Transverse colon (tissue), 4 donors: ENCODE measurements at regions not wholly inside any gene's neighbourhood (a gene's known extent, or its start where the extent isn't known, plus 50 kb on each side); places are given as distances from the start of the nearest gene placed in this dataset.

Source experiments
- DNase-seq: peaks from one replicate; pipeline ENCODE4 v3.0.0-alpha.2; 2019
- H3K27ac ChIP-seq, 4 donors: fragments of 200-600 bp; sonication (generic); 2 replicates each; pipeline ENCODE4 v1.5.1; 2016 to 2018; ENCODE audit warnings: inconsistent platforms in 4 of 4
- H3K27me3 ChIP-seq: fragments of 200-600 bp; sonication (generic); 2 replicates; pipeline ENCODE4 v1.5.1; 2017; ENCODE audit warnings: inconsistent platforms
- H3K36me3 ChIP-seq, 4 donors: fragments of 200-600 bp; sonication (generic); 2 replicates each; pipeline ENCODE4 v1.5.1; 2017 to 2019; ENCODE audit warnings: inconsistent platforms in 4 of 4
- H3K4me1 ChIP-seq, 4 donors: fragments of 200-600 bp; sonication (generic); 2 replicates each; pipeline ENCODE4 v1.5.1; 2017 to 2020; ENCODE audit warnings: inconsistent platforms in 4 of 4
- H3K4me3 ChIP-seq, 4 donors: fragments of 200-600 bp; sonication (generic); 1 replicate in 1 of 4; 2 replicates in 3 of 4; pipeline versions ENCODE4 v1.5.1 to v1.6.1; 2017 to 2019; ENCODE audit warnings: inconsistent platforms in 4 of 4
- H3K9me3 ChIP-seq, 2 donors: fragments of 200-600 bp; sonication (generic); 2 replicates each; pipeline ENCODE4 v1.5.1; 2017 to 2019; ENCODE audit warnings: inconsistent platforms in 2 of 2
- EP300 ChIP-seq: sonication (generic); formaldehyde crosslinking; IDR thresholded peaks from one replicate; pipeline ENCODE4 v1.6.1; 2017; ENCODE audit warnings: antibody characterized with exemption, low read depth
- POLR2A ChIP-seq: fragments of 450-650 bp; IDR thresholded peaks from one replicate; pipeline ENCODE4 v1.6.1; 2016; ENCODE audit warnings: antibody characterized with exemption, mild to moderate bottlenecking, moderate library complexity
- POLR2AphosphoS5 ChIP-seq, 3 donors: sonication (generic); formaldehyde crosslinking; IDR thresholded peaks; one replicate each; pipeline ENCODE4 v1.6.1; 2016; ENCODE audit warnings: antibody characterized with exemption in 3 of 3
- WGBS, 2 donors: methylation state at CpG; one replicate each; pipeline ENCODE4 v1.1.5; 2018; ENCODE audit warnings: low coverage in 1 of 2; 5-methylcytosine and 5-hydroxymethylcytosine counted together
- in situ Hi-C, 4 donors: fragments of 200-750 bp; cut with MboI; loops; one replicate each; pipeline versions ENCODE4 v1.15.0 to v1.15.1; 2017; ENCODE audit warnings: low sequenced_read_pairs in 3 of 4, low pct_ligation_motif_present in 1 of 4, low pct_unique_long_range_greater_than_20kb in 1 of 4
- intact Hi-C: fragments of 100-400 bp; cut with DNase I; formaldehyde crosslinking; loops from one replicate; pipeline ENCODE4 v1.15.1; 2023; ENCODE audit warnings: low total_unique reads
- TF ChIP-seq, protein P1 (sequence below), 5 experiments: fragments of 200-600 bp in 3 of 5; fragments of 450-650 bp in 2 of 5; sonication (generic) in 3 of 5; IDR thresholded peaks; 1 replicate in 2 of 5; 2 replicates in 3 of 5; pipeline ENCODE4 v1.5.1; 2016 to 2017; ENCODE audit warnings: antibody characterized with exemption in 5 of 5, inconsistent platforms in 3 of 5, mild to moderate bottlenecking in 2 of 5, moderate library complexity in 1 of 5

GRCh38 chr6:145139140-145139850 lies 596.0 kb downstream of the EPM2A start:
- Histone ChIP-seq H3K4me3 (no peak overlapping the region), H3K9me3 (no peaks in the 10 kb centered on the region), H3K27me3 (no peaks in the 10 kb centered on the region), H3K36me3 (no peaks in the 10 kb centered on the region), H3K27ac (no peak overlapping the region), H3K4me1 (no peaks in the 10 kb centered on the region)
- intact Hi-C loops: no loop called here
- in situ Hi-C loops: no loop called here
- WGBS, 2 donors: 56 to 68% methylated on average over 6 to 7 of the region's 7 CpGs
- DNase-seq: no peak
- TF ChIP-seq EP300: no peak
- no peak for TF ChIP-seq POLR2A
- TF ChIP-seq, protein P1, sequence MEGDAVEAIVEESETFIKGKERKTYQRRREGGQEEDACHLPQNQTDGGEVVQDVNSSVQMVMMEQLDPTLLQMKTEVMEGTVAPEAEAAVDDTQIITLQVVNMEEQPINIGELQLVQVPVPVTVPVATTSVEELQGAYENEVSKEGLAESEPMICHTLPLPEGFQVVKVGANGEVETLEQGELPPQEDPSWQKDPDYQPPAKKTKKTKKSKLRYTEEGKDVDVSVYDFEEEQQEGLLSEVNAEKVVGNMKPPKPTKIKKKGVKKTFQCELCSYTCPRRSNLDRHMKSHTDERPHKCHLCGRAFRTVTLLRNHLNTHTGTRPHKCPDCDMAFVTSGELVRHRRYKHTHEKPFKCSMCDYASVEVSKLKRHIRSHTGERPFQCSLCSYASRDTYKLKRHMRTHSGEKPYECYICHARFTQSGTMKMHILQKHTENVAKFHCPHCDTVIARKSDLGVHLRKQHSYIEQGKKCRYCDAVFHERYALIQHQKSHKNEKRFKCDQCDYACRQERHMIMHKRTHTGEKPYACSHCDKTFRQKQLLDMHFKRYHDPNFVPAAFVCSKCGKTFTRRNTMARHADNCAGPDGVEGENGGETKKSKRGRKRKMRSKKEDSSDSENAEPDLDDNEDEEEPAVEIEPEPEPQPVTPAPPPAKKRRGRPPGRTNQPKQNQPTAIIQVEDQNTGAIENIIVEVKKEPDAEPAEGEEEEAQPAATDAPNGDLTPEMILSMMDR (IDR thresholded peaks at IDR 0.05): no peak
- no peak for TF ChIP-seq POLR2AphosphoS5 (IDR thresholded peaks at IDR 0.05)

GRCh38 chr6:145139895-145140294 lies 595.4 kb downstream of the EPM2A start:
- in situ Hi-C loops: no loop called here
- no peak overlapping the region for H3K4me3 ChIP-seq
- no peak for DNase-seq
- intact Hi-C loops: no loop called here
- TF ChIP-seq EP300: no peak
- no peak for TF ChIP-seq POLR2AphosphoS5 (IDR thresholded peaks at IDR 0.05)
- TF ChIP-seq, protein P1 (IDR thresholded peaks at IDR 0.05): no peak
- TF ChIP-seq POLR2A: no peak
- no peaks in the 10 kb centered on the region for H3K36me3 ChIP-seq
- no peaks in the 10 kb centered on the region for H3K4me1 ChIP-seq
- H3K27me3 ChIP-seq: no peaks in the 10 kb centered on the region
- H3K9me3 ChIP-seq: no peaks in the 10 kb centered on the region
- H3K27ac ChIP-seq: no peak overlapping the region

- H3K36me3 ChIP-seq: no peaks in the 10 kb centered on the region
- in situ Hi-C loops (no loop called here), intact Hi-C loops (no loop called here)
- no peak overlapping the region for H3K4me3 ChIP-seq
- no peaks in the 10 kb centered on the region for H3K9me3 ChIP-seq
- no peak overlapping the region for H3K27ac ChIP-seq
- TF ChIP-seq POLR2A: no peak
- no peak for TF ChIP-seq POLR2AphosphoS5 (IDR thresholded peaks at IDR 0.05)
- TF ChIP-seq EP300: no peak
- TF ChIP-seq, protein P1 (IDR thresholded peaks at IDR 0.05): no peak
- no peaks in the 10 kb centered on the region for H3K27me3 ChIP-seq
- H3K4me1 ChIP-seq: no peaks in the 10 kb centered on the region
- no peak for DNase-seq
Observed at GRCh38 chr6:145141572-145141971, 593.7 kb downstream of the EPM2A start.

DNA sequence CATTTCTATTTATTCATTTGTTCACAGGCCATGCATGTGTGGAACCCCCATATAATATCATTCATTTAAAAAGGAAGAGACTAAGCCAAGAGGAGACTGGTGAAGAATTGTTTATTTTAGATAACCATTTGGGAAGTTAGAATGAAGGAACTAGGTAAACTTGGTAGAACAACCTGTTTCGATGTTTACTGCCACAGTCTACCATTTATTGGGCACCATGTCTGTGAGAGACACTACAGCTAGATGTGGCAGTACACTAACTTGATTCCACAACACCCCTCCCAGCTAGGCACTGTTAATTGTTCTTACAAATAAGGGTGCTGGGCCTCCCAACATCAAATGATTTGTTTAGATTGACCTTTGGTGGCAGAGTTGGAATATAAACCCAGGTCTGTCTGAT lies 592.4 kb downstream of the EPM2A start:
- in situ Hi-C loops: no loop called here
- no peak overlapping the region for H3K27ac ChIP-seq
- no peaks in the 10 kb centered on the region for H3K9me3 ChIP-seq
- WGBS, 2 donors: 60 to 69% methylated on average over 1 of the region's 1 CpG
- intact Hi-C loops: no loop called here
- no peak for DNase-seq
- no peak overlapping the region for H3K4me3 ChIP-seq
- H3K27me3 ChIP-seq: no peaks in the 10 kb centered on the region
- H3K36me3 ChIP-seq: no peaks in the 10 kb centered on the region
- TF ChIP-seq POLR2AphosphoS5 (IDR thresholded peaks at IDR 0.05) (no peak), EP300 (no peak), POLR2A (no peak)
- TF ChIP-seq, protein P1 (IDR thresholded peaks at IDR 0.05): no peak
- H3K4me1 ChIP-seq: no peaks in the 10 kb centered on the region
